ENCODE measurements at regions not wholly inside any gene's neighbourhood (a gene's known extent, or its start where the extent isn't known, plus 50 kb on each side); places are given as distances from the start of the nearest gene placed in this dataset.
"Not testable (repeated sequence)": the region's sequence is repeated elsewhere in the genome, so short reads cannot be mapped to it uniquely, and the experiment has no call there.

GRCh38 chr14:55913324-55914025 lies 204.7 kb upstream of the PELI2 start:
- ATAC-seq (peak in 1 of 2 donors; percentile 40), DNase-seq (no peak)
- Histone ChIP-seq H3K9me3 (no peaks in the 10 kb centered on the region), H3K27me3 (ENCODE audit: low read depth) (peaks cover 5% of the 10 kb centered on the region), H3K4me3 (no peak overlapping the region), H3K27ac (no peak overlapping the region), H3K36me3 (no peaks in the 10 kb centered on the region), H3K4me1 (no peaks in the 10 kb centered on the region)
- intact Hi-C loops (cut with DNase I) = no loop called here
- TF ChIP-seq CTCF (IDR thresholded peaks at IDR 0.05) = no peak

GRCh38 chr14:55914771-55915170 lies 203.4 kb upstream of the PELI2 start:
- Histone ChIP-seq H3K9me3 (no peaks in the 10 kb centered on the region), H3K4me3 (no peak overlapping the region), H3K4me1 (no peaks in the 10 kb centered on the region), H3K36me3 (no peaks in the 10 kb centered on the region), H3K27ac (no peak overlapping the region), H3K27me3 (ENCODE audit: low read depth) (peaks cover 5% of the 10 kb centered on the region)
- DNase-seq = no peak
- intact Hi-C loops (cut with DNase I) = no loop called here
- TF ChIP-seq CTCF (IDR thresholded peaks at IDR 0.05) = no peak
- no peak for ATAC-seq

GRCh38 chr14:55915456-55915855 lies 202.8 kb upstream of the PELI2 start:
- no peaks in the 10 kb centered on the region for H3K4me1 ChIP-seq
- no peak overlapping the region for H3K4me3 ChIP-seq
- intact Hi-C loops (cut with DNase I) = no loop called here
- no peaks in the 10 kb centered on the region for H3K9me3 ChIP-seq
- H3K36me3 ChIP-seq = no peaks in the 10 kb centered on the region
- H3K27ac ChIP-seq = no peak overlapping the region
- peak; percentile 43 to 63 for ATAC-seq
- no peak for TF ChIP-seq CTCF (IDR thresholded peaks at IDR 0.05)
- no peak for DNase-seq
- H3K27me3 ChIP-seq (ENCODE audit: low read depth) = peaks cover 5% of the 10 kb centered on the region

GRCh38 chr14:55919800-55920199 lies 198.4 kb upstream of the PELI2 start:
- DNase-seq; intact Hi-C loops (cut with DNase I); H3K4me1 ChIP-seq: not testable (repeated sequence)

GRCh38 chr14:55921511-55921910 lies 196.7 kb upstream of the PELI2 start:
- intact Hi-C loops (cut with DNase I) = no loop called here
- H3K27ac ChIP-seq = no peak overlapping the region
- H3K4me1 ChIP-seq = no peaks in the 10 kb centered on the region
- H3K27me3 ChIP-seq (ENCODE audit: low read depth) = peaks cover 5% of the 10 kb centered on the region
- no peaks in the 10 kb centered on the region for H3K36me3 ChIP-seq
- no peak for ATAC-seq
- H3K4me3 ChIP-seq = no peak overlapping the region
- no peak for TF ChIP-seq CTCF (IDR thresholded peaks at IDR 0.05)
- no peak for DNase-seq
- no peaks in the 10 kb centered on the region for H3K9me3 ChIP-seq

More at GRCh38 chr14:55919800-55920199, 198.4 kb upstream of the PELI2 start:
- not testable (repeated sequence) for H3K27ac ChIP-seq; ATAC-seq; H3K27me3 ChIP-seq (ENCODE audit: low read depth); H3K9me3 ChIP-seq; H3K36me3 ChIP-seq; H3K4me3 ChIP-seq

- intact Hi-C loops (cut with DNase I) = no loop called here
- H3K27ac ChIP-seq = no peak overlapping the region
- peak in 1 of 2 donors; percentile 46 for ATAC-seq
Measured at GRCh38 chr14:55926007-55926406, 192.2 kb upstream of the PELI2 start.

More at GRCh38 chr14:55926007-55926406, 192.2 kb upstream of the PELI2 start:
- no peak overlapping the region for H3K4me3 ChIP-seq
- no peaks in the 10 kb centered on the region for H3K4me1 ChIP-seq
- no peak for DNase-seq
- H3K36me3 ChIP-seq = no peaks in the 10 kb centered on the region
- H3K9me3 ChIP-seq = no peaks in the 10 kb centered on the region
- no peaks in the 10 kb centered on the region for H3K27me3 ChIP-seq (ENCODE audit: low read depth)
- no peak for TF ChIP-seq CTCF (IDR thresholded peaks at IDR 0.05)

All from lower lobe of right lung (tissue), 2 donors.